Ovary (tissue), 3 donors: ENCODE measurements at regions not wholly inside any gene's neighbourhood (a gene's known extent, or its start where the extent isn't known, plus 50 kb on each side); places are given as distances from the start of the nearest gene placed in this dataset.

Experiments used
- CTCF ChIP-seq, 3 donors: fragments of 450-650 bp in 2 of 3; fragments of 200-600 bp in 1 of 3; IDR thresholded peaks; one replicate each; pipeline versions ENCODE4 v1.5.1 to v1.8.0; 2016 to 2022; ENCODE audit warnings: antibody characterized with exemption in 3 of 3, mild to moderate bottlenecking in 1 of 3
- EP300 ChIP-seq: sonication (generic); formaldehyde crosslinking; IDR thresholded peaks from one replicate; pipeline ENCODE4 v1.6.1; 2017; ENCODE audit warnings: antibody characterized with exemption
- donor health status: DM: no; HTN: no; CAD: no.

DNA sequence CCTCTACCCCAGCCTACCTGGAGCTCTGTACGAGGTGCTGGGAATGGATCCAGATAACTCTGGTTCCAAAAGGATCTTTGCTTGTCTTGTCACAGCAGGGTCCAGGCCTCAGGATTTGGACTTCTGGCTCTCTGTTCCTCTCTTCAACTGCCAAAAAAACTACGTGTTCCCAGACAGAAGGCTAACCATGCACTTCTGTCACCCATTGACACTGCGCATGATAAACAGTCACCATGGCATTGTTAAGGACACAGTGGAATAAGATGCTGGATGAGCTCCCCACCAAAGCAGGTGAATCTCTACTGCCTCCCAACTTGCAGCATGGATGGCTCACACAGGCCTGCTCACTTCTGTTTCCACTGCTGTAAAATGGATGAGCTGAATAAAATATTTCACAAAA is 637.9 kb downstream of the TNS3 start:
- no peak for TF ChIP-seq CTCF (IDR thresholded peaks at IDR 0.05)
- TF ChIP-seq EP300: no peak
